GM12873 (cell line): ENCODE measurements at regions not wholly inside any gene's neighbourhood (a gene's known extent, or its start where the extent isn't known, plus 50 kb on each side); places are given as distances from the start of the nearest gene placed in this dataset.

Experiments used
- CTCF ChIP-seq: IDR thresholded peaks from 2 replicates; pipeline ENCODE4 v1.5.1; 2012; ENCODE audit warnings: low read depth, mild to moderate bottlenecking, moderate library complexity, low read length, control low read depth; ENCODE audit not compliant: insufficient read depth; ENCODE audit errors: missing control alignments

DNA sequence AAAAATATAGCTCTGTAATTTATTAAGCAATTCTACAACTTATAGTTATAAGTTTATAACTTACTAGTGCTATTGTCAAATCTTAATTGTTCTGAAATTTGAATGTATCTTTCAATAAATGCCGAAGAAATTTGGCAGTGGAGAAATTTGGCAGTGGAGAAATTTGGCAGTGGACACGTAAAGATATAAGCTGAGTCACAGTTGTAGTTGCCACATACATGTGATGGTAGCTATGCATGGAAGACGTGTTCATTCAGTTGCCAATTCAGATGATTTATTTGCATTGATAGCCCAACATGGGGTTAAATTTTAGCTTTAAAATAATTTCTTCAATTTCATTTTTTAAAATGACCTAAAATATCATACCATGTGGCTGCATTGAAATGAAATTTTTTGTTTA lies 127.8 kb upstream of the NR4A3 start:
- TF ChIP-seq CTCF, result no peak

DNA sequence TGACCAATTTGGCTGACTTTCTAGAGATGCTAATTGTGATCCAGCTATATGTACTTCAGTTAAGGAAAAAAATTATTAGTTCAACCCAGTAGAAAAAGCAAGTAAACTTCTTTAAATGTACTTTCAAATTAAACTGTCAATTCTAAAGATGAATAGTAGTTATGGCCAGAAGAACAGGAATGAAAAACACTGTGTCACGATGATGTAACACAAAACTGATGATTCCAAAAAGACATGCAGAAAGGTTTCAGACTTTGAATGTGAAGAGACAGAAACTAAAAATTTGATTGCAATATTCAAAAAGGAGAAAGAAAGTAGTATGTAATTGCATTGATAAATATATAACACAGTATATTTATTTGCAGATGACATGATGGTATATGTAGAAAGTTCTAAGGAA lies 127.3 kb upstream of the NR4A3 start:
- no peak for TF ChIP-seq CTCF

GRCh38 chr9:99699396-99699795 lies 122.3 kb upstream of the NR4A3 start:
- no peak for TF ChIP-seq CTCF

DNA sequence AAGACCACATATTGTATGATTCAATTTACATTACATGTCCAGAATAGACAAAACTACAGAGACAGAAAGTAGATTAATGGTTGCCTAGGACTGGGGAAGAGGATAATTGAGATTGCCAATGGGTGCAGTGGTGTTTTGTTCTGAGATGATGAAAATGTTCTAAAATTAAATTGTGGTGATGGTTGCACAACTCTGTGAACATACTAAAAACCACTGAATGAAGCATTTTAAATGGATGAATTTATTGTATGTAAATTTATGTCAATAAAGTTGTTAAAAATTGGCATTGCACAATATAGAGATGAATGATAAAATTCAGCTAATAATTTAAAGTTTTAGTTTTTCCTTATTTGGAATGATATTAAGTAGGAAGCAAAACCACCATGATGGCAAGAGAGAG lies 109.5 kb upstream of the NR4A3 start:
- no peak for TF ChIP-seq CTCF

DNA sequence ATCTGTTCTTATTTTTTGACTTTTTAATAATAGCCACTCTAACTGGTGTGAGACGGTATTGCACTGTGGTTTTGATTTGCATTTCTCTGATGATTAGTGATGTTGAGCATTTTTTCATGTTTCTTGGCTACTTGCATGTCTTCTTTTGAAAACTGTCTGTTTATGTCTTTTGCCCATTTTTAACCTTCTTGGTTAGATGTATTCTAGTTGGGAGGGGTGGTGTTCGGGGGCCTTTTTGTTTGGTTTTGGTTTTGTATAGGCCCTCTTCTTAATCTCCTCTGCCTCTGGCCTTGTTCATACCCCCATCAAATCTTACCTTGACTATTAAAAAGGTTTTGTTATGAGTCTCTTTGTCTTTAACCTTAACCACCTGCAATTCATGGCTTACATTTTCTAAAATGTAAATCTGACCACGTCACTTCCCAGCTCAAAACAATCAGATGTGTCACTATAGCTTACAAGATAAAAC lies 107.8 kb upstream of the NR4A3 start:
- TF ChIP-seq CTCF, result no peak

DNA sequence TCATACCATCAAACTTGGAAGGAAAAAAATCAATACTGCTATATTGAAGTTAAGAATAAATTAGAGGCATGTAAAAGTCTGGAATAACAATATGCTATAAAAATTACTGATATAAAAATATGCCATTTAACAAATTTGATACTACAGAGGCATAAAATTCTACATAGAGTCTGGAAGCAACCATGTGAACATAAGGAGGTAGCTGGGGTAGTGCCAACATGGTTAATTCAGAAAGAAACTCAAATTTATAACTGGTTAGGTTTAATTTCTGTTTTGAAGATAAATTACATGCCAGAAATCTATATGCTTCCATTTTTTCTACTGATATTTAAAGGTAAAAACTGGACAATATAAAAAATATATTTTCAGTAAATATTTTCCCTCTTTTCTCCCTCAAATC lies 103.1 kb upstream of the NR4A3 start:
- no peak for TF ChIP-seq CTCF

- no peak for TF ChIP-seq CTCF
These were observed 101.1 kb upstream of the NR4A3 start for GRCh38 chr9:99720455-99721050.
